H1 (cell line): ENCODE measurements at regions not wholly inside any gene's neighbourhood (a gene's known extent, or its start where the extent isn't known, plus 50 kb on each side); places are given as distances from the start of the nearest gene placed in this dataset.

ENCODE experiments used
- MAX ChIP-seq: IDR thresholded peaks from 2 replicates; pipeline ENCODE4 v1.6.1; 2012; ENCODE audit warnings: inconsistent platforms
- SP4 ChIP-seq: IDR thresholded peaks from 2 replicates; pipeline ENCODE4 v1.6.1; 2012; ENCODE audit warnings: low read length, inconsistent platforms

- TF ChIP-seq MAX (no peak), SP4 (no peak)
Measured at GRCh38 chr7:120169996-120170783, 102.8 kb upstream of the KCND2 start (continued).
